ENCODE measurements at regions not wholly inside any gene's neighbourhood (a gene's known extent, or its start where the extent isn't known, plus 50 kb on each side); places are given as distances from the start of the nearest gene placed in this dataset. TPM values are rescaled to one million over a fixed set of nuclear protein-coding genes. Genes with fewer than 3 reads are reported as not detected.

Small RNAs in the stretch of these regions (small RNA-seq; reads per million reads assigned to genes)
- gene MIR587 (ENCODE audit: low read depth), result not detected
- not detected for gene RNU6-117P (ENCODE audit: low read depth)
